ENCODE measurements at regions not wholly inside any gene's neighbourhood (a gene's known extent, or its start where the extent isn't known, plus 50 kb on each side); places are given as distances from the start of the nearest gene placed in this dataset.

DNA sequence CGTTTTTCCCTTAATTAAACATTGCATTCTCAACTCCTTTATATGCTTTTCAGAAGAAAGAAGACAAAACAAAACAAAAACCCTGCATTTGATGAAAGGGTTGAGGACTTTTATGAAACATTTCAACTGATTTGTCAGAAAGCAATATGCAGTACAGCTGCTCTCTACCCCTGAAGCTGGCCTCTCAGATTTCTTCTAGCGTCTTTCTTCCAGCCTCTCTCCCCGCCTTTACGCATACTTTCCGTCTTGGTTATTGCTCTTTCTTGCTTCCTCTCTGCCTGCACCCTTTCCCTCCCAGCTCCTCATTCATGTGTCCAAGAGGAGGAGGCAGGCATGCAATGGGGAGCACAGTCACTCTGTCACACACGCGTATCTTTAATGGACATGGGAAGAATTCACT, 91.0 kb upstream of the COL1A2 start:
- Histone ChIP-seq H3K36me3 (no peaks in the 10 kb centered on the region), H3K4me3 (ENCODE audit: low read depth, low read length) (no peak overlapping the region), H3K9me3 (no peaks in the 10 kb centered on the region; the same call in 1 of the 2 replicates), H3K4me1 (no peaks in the 10 kb centered on the region), H3K27me3 (peaks cover 10% of the 10 kb centered on the region)
- TF ChIP-seq, protein P1, sequence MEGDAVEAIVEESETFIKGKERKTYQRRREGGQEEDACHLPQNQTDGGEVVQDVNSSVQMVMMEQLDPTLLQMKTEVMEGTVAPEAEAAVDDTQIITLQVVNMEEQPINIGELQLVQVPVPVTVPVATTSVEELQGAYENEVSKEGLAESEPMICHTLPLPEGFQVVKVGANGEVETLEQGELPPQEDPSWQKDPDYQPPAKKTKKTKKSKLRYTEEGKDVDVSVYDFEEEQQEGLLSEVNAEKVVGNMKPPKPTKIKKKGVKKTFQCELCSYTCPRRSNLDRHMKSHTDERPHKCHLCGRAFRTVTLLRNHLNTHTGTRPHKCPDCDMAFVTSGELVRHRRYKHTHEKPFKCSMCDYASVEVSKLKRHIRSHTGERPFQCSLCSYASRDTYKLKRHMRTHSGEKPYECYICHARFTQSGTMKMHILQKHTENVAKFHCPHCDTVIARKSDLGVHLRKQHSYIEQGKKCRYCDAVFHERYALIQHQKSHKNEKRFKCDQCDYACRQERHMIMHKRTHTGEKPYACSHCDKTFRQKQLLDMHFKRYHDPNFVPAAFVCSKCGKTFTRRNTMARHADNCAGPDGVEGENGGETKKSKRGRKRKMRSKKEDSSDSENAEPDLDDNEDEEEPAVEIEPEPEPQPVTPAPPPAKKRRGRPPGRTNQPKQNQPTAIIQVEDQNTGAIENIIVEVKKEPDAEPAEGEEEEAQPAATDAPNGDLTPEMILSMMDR (IDR thresholded peaks at IDR 0.05; ENCODE audit: low read depth, low read length): no peak
- DNase-seq: no peak

DNA sequence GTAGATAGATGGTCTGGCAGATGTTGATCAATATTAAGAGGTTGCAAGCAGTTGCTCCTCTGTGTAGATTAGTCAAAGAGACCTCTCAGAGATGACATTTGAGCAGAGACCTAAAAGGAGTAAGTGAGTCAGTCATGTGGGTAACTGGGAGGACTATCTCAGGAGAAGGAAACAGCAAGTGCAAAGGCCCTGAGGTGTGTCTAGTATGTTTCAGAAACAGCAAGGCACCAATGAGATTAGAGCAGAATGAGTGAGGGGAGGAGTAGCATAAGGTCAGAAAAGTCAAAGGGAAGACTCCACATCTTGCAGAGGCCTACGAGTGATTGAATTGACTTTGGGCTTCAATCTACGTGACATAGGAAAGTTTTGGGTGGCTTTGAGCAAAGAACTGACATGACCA, 89.8 kb upstream of the COL1A2 start:
- TF ChIP-seq, protein P1 (IDR thresholded peaks at IDR 0.05; ENCODE audit: low read depth, low read length): no peak
- peaks cover 7% of the 10 kb centered on the region for H3K27me3 ChIP-seq
- no peaks in the 10 kb centered on the region for H3K36me3 ChIP-seq
- H3K4me3 ChIP-seq (ENCODE audit: low read depth, low read length): no peak overlapping the region
- H3K9me3 ChIP-seq: no peaks in the 10 kb centered on the region; the same call in none of the 2 replicates
- no peaks in the 10 kb centered on the region for H3K4me1 ChIP-seq
- no peak for DNase-seq

DNA sequence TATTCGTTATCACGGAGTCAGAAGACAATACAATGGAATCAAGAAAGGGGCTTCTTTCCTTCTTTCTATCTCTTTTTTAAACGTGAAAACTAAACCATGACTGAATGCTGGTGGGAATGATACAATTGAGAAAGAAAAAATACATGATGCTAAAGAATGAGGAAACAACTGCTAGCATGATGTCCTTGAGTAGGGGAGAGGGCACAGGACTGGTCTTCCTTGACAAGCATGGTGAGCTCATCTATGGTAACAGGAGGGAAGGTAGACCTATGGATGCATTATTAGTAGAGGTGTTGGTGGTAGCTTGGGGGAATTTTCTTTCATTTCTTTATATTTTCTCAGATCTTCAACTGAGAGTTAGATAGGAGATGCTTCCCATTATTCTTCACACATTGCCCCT, 88.9 kb upstream of the COL1A2 start:
- TF ChIP-seq, protein P1 (IDR thresholded peaks at IDR 0.05; ENCODE audit: low read depth, low read length): no peak
- DNase-seq: no peak
- no peaks in the 10 kb centered on the region; the same call in none of the 2 replicates for H3K9me3 ChIP-seq
- no peaks in the 10 kb centered on the region for H3K36me3 ChIP-seq
- no peak overlapping the region for H3K4me3 ChIP-seq (ENCODE audit: low read depth, low read length)
- H3K4me1 ChIP-seq: no peaks in the 10 kb centered on the region
- no peaks in the 10 kb centered on the region for H3K27me3 ChIP-seq

DNA sequence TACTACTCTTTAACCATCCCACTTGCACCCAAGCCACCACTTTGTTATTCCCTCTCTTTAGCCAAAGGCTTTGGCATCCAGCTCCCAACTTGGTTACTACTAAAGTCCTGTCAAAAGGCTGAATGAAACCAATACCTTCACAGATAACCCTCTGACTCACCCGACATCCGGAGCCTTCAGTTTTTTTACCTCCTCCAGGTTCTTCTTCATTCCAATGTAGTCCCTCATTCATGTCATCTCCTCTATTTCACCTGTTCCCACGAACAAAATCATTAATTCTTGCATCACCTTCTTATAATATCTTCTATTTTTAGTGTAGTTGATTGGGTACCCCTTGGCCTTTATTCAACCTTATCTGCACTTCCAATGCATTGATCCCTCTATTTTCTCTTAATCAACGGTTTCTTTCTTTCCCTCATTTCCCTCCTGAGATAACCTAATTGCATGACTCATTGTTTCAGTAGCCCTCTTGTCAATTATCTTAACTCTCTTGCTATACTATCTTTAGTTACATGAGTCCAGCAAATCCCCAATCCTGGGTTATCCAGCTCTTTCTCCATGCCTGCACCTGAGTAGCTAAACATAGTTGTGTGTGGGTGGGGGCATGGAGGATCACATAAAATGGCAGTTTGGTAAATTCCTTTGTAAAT, 87.2 kb upstream of the COL1A2 start:
- Histone ChIP-seq H3K36me3 (no peaks in the 10 kb centered on the region), H3K4me3 (ENCODE audit: low read depth, low read length) (no peak overlapping the region), H3K27me3 (0 out of 2 replicates have a peak, but pooled peaks cover 3% of the 10 kb centered on the region), H3K9me3 (no peaks in the 10 kb centered on the region; the same call in none of the 2 replicates), H3K4me1 (no peaks in the 10 kb centered on the region)
- no peak for DNase-seq
- TF ChIP-seq, protein P1 (IDR thresholded peaks at IDR 0.05; ENCODE audit: low read depth, low read length): no peak

DNA sequence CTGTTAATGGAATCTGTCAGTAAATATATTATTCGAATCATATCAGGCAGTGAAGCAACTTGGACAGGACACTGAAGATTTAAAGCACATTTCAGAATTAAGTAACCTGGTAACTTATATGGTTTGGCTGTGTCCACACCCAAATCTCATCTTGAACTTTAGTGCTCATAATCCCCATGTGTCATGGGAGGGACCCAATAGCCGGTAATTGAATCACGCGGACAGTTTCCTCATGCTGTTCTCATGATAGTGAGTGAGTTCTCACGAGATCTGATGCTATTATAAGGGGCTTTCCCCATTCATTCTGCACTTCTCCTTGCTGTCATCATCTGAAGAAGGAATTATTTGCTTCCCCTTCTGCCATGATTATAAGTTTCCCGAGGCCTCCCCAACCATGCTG, 83.2 kb upstream of the COL1A2 start:
- no peak for DNase-seq

DNA sequence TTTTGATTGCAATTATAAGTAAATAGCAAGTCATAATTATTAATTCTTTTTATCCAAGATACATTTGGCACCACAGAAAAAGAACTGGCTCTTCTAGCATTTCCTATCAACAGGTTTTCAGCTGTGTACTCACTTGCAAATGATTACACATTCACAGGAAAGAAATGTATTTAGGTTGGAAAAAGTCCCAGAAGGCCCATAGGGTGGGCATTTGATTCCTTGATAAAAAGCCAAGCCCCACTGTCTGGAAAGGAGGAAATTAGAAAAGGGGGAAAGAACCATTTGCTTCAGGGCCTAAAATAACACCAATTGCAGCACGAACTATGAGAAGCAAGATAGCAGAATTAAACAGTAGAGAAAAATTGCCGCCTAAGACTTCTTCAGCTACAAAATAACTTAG, 80.8 kb upstream of the COL1A2 start:
- TF ChIP-seq, protein P1 (IDR thresholded peaks at IDR 0.05; ENCODE audit: low read depth, low read length): no peak
- no peak for DNase-seq
- Histone ChIP-seq H3K9me3 (no peaks in the 10 kb centered on the region; the same call in 1 of the 2 replicates), H3K27me3 (peaks cover 3% of the 10 kb centered on the region; the same call in 1 of the 2 replicates), H3K4me1 (no peaks in the 10 kb centered on the region), H3K36me3 (no peaks in the 10 kb centered on the region), H3K4me3 (ENCODE audit: low read depth, low read length) (no peak overlapping the region)

More for the DNA sequence above, 83.2 kb upstream of the COL1A2 start:
- H3K27me3 ChIP-seq: peaks cover 3% of the 10 kb centered on the region; the same call in 1 of the 2 replicates
- no peaks in the 10 kb centered on the region for H3K36me3 ChIP-seq
- no peaks in the 10 kb centered on the region for H3K4me1 ChIP-seq
- no peak overlapping the region for H3K4me3 ChIP-seq (ENCODE audit: low read depth, low read length)
- H3K9me3 ChIP-seq: no peaks in the 10 kb centered on the region; the same call in 1 of the 2 replicates
- TF ChIP-seq, protein P1 (IDR thresholded peaks at IDR 0.05; ENCODE audit: low read depth, low read length): no peak
